Activated CD4-positive, alpha-beta T cell treated with anti-CD3 and anti-CD28 coated beads, Interleukin-2, amount 50 U/mL, for 48 hours (primary cell): ENCODE measurements at regions not wholly inside any gene's neighbourhood (a gene's known extent, or its start where the extent isn't known, plus 50 kb on each side); places are given as distances from the start of the nearest gene placed in this dataset.

Experiments
- DNase-seq, 2 experiments: peaks; one replicate each; pipeline ENCODE4 v3.0.0-alpha.2; 2020

DNA sequence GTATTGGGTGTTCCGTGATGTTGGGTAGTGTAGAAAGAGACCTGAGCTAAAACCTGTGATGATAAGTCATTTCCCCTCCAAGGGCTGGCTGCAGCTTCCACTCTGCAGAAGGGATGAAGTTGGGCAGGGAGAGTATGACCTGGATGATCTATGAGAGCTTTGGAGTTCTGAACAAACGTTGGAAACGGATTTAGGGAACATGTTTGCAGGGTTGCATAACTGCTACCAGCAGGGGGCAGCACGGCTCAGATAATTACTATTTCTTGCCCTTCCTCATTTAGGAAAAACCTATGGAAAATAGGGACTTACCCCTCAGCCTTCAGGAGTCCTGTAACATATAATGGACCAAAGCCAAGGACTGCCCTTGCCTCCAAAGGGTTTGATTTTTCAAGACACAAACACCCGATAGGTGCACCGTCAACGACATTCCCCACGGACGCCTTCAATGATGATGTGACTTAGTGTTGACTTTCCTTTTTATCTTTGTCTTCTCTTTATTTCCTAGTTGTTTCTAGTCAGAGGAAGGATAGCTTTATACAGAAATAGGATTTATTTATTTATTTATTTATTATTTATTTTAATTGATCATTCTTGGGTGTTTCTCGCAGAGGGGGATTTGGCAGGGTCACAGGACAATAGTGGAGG, 164.9 kb upstream of the SASH1 start:
- peak; percentile 54 to 60 for DNase-seq

DNA sequence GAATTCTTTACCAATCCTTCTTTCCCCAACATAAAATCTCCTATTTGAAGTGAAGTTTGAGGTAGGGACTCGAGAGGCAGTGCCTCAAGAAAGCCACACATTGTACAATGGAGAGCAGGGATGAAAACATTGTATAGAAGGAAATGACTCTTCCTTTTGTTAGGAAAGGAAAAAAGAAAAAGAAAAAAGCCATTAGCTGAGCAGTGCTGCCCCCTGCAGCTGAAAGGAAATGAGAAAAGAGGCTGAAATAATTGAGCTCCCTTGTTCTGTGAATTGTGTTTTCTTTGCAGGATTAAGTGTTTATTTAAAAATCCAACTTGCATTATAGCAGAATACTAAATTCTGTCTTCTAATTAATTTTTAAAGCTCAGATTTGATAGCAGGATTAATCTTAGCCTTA, 162.9 kb upstream of the SASH1 start:
- peak in 1 of 2 experiments; percentile 14 for DNase-seq

DNA sequence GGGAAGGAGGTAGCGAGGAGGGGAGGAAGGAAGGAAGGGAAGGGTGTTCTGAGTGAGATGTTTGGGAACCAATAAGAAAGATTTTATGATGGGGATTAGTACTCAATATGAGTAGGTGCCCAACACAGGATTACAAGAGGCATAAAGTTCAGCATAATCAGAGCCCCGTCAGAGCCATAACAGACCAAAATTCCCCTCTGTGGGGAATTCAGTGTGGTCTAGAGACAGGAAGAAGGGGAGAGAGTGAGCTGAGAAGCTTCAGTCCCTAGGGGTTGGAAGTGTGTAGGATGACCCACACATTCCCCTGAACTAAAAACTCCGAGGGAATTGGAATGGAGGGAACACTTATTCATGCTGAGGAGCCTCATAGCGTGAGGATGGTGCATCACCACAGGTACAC, 160.3 kb upstream of the SASH1 start:
- no peak for DNase-seq

DNA sequence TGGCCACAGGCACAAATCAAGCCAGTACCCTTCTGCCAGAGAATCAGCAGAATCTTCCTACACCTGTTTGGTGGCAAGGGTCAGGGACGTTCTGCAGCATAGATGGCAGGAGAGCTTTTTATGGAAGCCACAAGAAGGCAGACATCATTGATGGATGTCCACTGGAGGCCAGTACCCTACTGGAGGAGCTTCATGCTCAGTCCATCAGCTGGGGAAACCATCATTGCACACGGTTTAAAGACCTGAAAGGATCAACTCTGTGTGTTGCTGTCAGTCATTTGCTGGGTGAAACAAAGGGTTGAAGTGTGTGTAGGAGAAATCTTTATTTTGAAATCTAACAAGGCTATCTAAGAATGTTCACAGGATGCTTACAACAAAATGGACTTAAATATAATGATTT, 158.9 kb upstream of the SASH1 start:
- DNase-seq = no peak

DNA sequence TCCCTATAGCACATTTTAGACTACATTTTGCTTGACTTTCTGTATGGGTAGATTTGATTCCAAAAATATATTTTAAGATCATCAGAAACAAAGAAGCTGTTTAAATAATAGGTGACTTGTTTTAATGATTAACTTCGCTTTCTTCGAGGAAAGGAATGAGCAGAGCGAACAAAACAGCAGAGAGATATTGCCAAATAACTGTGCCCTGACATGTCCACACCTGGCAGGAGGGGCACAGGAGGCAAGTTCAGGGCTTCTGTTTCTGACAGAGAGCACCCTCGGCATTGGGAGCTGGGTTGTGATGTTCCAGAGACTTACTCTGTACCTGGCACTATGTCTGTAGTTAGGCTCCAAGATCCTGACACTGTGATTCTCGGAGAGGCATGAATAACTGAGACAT, 155.7 kb upstream of the SASH1 start:
- DNase-seq = no peak

DNA sequence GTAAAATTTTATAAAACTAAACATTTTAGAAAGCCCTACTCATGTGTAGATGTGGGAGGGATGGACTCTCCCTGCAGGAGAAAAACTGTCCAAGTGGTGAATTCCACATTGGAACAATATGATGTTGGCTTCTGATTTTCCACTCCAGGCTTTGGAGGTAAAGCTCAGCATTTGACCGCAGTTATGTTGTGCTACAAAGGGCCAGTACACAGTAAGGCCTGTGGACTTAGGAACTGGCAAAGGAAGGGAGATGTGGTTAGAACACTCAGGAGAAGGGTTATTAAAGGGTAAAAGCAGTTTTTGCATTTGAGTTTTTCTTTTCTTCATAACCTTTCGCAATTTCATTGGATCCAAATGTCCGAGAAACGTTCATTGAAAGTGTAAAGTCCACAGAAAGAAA, 150.3 kb upstream of the SASH1 start:
- no peak for DNase-seq

DNA sequence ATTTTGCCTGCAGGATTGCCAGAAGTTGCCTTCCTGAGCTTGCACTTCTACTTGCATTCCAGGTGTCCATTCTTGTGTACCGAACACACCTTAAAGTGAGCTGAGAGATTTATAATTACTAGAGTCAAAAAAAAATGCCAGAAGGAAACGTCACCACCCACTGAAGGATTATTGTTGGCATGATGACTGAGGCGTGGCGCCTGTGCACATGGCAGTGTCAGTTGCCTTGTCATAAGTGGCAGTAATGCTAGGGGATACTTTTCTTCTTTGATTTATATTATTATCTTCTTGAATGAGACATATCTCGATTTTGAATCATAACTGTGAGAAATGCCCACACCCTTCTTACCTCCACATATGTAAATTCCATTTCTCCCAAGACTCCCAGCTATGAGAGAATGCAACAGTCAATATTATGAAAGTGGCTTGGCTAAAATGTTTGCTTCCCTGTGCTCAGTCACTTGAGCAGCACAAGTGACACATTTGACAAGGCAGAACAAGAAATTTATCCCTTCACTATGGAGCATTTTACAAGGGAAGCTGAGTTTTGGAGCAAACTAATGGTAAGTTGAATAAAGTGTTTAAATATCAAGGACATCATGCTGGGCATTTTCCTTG, 149.5 kb upstream of the SASH1 start:
- DNase-seq = no peak

DNA sequence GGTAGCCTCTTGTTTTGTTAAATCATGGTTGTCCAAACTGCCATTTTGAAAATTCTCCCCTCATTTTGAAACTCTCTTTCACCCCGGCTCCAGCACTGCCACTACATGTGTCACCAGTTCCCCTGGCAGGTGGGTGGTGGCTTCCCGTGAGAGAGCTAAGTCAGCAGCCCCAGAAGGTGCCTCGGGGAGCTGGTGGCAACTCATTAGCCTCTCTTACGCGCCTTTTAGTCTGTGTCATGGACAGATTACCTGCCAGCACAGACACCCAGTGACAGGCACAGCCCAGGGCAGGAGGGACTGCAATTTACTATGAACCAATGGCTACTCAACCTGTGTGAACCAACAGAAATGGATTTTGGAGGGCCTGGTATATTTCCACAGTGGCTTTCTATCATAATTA, 147.1 kb upstream of the SASH1 start:
- DNase-seq = no peak

DNA sequence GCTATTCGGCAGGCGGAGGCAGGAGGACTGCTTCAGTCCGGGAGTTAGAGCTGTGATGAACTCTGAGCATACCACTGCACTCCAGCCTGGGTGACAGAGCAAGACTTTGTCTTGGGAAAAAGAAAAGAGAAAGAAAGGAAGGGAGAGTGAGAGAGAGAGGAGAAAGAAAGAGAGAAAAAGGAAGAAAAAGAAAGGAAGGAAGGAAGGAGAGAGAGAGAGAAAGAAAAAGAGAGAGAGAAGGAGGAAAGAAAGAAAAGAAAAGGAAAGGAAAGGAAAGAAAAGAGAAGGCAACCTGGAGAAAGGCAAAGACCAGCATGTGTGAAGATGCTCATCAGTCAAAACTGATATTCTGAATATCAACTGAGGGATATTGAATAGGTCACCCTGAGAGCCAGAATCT, 143.1 kb upstream of the SASH1 start:
- no peak for DNase-seq

DNA sequence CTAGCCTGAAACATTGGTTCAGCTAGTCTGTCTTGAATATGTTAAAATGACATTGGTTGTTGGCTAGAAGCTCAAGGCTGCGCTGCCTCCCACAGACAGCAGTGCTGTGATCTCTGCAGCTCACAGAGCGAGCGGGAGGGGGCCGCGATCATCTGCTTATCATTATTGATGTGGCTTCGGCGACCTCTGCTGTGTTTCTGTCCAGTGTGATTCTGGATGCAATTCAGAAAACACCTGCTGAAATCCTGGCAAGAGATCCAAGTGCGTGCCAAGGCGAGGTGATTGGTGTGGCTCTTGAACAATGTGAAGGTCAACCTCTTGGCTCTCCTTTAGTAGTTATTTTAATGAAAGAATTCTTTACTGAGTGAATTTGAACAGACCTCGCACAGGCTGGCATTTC, 142.3 kb upstream of the SASH1 start:
- no peak for DNase-seq

DNA sequence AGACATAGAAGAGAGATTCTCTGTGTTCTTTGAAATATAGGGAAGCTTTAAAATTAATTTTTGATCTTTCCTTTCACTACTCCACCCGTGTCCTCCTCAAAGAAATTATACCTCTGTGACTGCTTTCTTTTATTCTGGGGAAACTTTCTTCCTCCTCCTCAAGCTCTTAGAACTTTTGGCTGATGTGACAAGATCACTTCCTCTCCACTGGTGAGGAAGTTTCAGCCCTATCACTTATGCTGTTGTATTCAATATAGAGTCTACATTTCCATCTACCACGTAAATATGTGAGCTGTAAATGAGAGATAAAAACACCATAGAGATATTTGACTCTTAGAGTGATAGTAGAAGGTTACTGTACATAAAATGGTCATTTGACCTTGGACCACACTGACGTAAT, 141.9 kb upstream of the SASH1 start:
- DNase-seq = no peak

DNA sequence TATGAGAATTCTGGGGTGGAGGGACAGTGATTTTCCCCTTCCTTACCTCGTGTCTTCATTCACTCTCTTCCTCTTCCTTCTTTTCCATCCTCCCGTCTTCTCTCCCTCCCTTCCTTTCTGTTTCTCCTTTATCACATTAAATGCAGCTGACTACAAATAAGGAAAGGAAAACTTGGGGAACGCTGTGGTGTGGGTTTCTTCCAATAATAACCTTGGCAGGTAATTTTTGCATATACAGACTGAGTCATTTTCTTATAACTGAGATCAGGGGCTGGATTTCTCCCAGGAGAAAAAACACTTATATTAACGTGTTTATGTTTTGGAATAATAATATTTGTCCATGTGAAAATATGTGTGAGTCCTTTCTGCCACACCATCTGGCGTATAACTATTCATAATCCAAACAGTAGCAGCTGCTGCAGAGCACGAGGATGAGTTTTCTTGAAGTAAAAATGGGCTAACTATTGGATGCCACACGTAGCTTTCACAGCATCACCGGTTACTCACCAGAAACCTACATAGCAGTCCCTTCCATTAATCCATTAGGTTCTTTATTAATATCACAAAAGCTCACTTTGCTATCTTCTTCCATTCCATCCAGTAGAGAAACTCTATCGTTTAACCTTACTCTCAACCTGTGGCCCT, 139.2 kb upstream of the SASH1 start:
- DNase-seq = no peak

DNA sequence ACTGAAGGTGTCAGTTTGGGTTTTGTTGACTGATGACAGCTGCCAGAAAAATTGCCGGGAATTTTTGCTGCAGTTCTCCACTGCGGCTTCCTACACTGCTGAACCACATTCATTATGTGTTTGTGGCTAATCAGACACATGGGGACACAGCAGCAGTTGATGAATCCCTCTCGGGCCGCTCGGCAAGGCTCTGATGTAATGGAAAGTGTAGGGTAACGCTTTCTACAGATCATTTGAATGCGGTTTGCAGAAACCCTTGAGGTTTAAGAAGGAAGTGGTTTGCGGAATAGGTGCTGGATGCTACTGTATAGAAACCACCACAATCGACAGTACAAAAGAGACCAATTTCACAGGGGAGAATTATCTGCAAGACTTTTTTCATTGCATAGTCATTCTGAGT, 138.7 kb upstream of the SASH1 start:
- DNase-seq = peak; percentile 50 to 64

DNA sequence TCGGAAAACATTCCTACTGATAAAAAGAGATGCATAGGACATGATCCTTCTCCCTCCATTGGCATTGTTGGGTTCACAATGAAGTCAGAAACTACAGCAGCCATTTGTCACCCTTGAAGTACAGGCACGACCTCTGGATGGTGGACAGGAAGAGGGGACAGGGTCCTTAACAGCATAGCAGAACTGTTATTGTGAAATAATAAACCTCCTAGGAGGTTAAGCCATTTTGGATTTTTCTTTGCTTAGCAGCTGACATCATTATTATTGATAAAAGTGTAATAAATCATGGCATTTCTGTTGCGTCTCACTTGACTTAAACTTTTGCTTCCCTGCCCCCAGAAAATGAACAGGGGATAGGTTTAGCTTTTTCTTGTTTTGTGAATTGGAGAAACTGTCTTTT, 134.3 kb upstream of the SASH1 start:
- no peak for DNase-seq

DNA sequence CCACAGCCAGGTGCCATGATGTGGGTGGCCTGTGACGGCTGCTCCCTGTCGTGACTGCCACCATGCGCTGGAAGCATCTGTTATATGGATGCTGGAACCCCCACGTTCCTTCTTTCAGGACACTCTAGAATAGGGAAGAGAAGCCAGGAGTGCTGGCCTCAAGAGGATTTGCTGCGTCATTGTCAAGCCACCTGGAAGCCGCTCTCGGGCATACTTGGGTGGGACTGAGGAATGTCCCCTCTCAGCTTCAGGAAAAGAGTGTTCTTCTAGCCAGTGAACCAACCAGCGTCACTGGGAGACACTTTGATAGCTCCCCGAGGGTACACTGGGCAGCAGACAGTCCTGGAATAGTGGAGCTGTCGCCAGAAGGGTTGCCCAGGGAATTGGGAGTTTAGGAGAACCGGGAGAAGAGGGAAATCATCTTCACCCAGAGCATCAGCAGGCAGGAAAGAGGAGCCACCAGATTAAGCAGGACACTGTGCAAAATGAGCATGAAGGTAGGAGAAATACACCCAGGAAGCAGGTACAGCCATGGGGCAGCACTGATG, 130.8 kb upstream of the SASH1 start:
- no peak for DNase-seq

DNA sequence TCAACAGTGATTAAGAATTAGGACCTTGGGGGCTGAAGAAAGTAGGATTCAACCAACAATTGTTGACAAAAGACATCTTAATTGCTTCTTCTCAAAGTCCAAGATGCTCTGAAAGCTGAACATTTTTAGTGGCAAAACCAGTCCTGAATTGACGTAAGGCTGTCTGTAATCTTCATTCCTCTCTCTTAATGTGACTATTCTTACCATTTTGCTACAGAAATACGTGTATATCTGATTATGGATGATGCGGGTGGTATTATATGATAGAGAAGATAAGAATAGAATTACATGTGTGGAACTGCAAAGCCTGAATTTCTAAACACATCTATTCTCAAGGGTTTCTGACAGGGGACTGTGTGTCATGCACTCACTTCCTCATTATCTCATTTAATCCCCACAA, 130.3 kb upstream of the SASH1 start:
- no peak for DNase-seq

DNA sequence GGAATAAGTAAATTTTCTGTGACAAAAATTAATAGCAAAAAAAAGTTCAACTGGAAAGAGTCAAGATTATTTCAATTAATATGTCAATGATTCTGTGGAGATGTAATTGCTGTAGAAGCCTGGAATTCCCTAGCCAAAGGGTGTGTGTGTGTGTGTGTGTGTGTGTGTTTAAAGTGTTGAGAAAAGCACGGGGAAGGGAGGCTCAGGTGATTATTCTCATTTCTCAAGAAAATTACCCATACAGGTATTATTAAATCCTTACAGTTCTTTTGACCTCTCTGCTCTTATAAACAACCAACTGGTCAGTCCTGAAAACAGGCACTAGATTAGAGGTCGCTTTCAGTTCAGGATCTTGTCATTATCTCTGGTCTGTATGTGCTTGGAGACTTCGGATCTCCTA, 129.3 kb upstream of the SASH1 start:
- no peak for DNase-seq

DNA sequence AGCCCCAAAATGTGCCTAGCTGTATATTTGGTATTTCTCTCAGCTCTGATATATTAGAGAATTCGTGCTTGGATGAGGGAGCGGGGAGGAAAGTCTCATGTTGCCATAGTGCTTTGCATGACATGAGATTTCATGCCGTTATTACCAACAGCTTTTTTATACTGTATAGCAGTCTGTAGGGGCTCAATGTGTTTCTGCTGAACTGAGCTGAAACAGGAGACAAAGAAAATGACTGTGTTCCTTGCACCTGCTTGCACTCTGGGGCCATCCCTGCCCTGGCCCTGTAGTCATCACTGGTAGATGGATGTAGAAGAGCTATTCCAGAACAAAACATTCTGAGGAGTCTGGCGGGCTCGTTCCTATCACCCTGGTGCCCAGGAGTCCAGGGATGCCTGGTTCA, 128.0 kb upstream of the SASH1 start:
- no peak for DNase-seq

DNA sequence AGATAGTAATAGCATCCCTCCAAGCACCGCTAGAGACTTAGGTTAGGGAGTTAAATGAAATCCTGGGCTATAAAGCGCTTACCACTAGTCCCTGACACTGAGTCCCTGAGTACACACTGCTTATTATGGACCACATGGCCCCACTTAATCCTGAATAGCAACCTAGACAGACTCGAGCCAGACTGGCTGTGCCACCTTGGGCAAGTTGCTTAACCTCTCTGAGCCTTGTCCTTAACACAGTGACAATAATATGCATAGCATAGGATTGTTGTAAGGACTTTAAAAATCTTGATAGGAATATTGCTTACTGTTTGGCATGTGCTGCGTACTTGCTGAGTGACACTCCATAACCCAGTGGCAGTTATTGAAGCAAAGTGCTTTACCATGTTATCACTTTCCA, 125.6 kb upstream of the SASH1 start:
- DNase-seq = no peak

DNA sequence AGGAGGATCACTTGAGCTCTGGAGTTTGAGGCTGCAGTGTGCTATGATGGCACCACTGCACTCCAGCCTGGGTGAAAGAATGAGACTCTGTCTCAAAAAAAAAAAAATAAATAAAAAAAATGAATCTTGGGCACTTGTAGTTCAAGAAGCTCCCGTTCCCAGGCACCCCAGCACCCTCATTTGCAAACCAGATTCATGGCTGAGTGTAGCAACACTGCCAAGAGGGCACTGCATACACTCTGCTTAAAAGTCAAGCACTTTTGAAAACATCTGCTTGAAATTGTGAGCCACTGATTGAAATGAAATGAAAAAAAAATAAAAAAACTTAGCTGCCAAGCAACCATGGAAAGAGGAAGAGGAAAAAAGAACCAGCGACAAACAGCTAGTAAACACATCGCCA, 124.7 kb upstream of the SASH1 start:
- DNase-seq = no peak

DNA sequence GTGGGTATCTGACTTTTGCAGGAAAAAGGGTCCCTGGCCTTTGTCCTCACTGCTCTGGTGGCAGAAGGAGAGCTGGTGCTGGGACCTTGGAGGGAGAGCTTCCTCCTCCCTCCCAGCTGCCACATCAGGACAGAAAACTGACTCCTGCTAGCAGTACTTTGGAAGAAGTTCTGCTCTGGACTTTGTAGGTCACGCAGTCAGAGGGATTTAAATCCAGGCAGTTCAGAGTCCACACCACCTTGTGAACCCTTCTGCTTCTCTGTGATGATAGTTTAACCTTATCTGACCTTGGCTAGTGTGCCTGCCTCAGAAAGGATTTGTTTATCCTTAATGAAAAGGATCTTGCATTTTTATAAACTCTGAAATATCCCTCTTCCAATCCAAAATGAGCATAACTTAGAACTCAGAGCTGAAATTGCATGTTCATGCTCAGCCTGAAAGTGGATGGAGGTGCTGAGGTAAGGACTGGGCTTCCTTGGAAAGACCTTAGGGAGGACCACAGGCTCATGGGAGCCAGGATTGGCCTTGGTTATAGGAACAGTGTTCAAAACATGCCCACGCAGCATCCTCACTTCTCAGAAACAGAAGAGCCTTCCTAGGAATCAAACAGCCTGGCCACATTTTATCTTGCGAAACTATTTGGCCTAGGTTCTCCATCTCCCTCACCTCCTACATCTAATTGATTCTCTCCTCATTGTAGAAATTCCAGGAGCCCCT, 123.9 kb upstream of the SASH1 start:
- DNase-seq = no peak

DNA sequence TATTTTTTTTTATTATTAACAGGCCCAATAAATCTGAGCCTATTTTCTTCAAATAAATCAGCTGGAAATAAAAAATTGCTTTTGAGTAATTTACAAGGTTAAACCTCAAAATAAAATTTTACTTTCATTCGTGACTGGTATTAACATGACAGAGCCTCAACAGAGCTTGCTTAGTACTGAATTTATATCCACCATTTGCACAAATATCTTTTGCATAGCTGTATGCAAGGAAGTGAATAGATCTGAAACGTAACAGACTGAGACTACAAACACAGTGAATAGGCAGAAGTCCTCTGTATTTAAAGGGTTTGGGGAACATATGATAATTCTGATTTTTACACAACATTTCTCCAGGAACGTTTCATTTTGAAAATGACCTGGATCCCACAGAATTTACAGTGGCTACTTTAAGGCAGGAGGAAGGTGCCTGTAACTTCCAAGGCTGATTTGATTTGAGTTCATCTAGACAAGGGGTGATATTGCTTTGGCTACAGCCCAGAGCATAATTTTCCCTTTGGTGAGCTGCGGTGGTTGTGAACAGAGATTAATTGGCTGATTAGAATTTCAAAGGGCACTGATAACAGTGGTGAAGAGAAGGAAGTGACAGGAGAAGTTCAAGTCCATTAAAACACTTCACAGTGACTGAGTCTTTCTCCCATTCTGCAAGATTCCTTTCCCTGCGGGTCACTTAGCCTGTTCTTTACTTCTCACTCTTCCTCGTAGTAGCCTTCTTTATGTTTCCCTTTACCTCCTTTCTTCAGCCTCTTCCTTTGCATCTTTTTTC, 121.2 kb upstream of the SASH1 start:
- no peak for DNase-seq

DNA sequence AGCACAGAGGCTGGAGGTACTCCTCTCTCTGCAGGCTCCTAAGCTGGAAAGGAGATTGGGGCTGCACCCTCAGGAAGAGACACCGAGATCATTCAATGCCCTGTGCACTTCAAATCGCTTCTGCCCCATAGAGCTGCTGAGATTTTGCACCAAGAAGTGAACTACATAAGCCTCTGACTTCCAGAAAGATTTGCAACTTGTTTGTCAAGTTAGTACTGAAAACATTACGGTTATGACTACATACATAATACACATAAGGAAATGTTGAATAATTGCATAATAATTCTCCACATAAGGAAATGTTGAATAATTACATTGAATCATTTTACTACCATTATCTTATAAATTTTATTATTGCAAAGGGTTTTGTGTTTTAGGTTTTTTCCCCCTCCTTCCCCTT, 120.3 kb upstream of the SASH1 start:
- DNase-seq = no peak
